ENCODE measurements at regions not wholly inside any gene's neighbourhood (a gene's known extent, or its start where the extent isn't known, plus 50 kb on each side); places are given as distances from the start of the nearest gene placed in this dataset.

- no peak for TF ChIP-seq CTCF (IDR thresholded peaks at IDR 0.05)
- Histone ChIP-seq H3K36me3 (no peaks in the 10 kb centered on the region), H3K4me3 (no peak overlapping the region), H3K9me3 (peaks cover 0 to 6% of the 10 kb centered on the region in 2 donors), H3K4me1 (no peaks in the 10 kb centered on the region), H3K27ac (no peak overlapping the region), H3K27me3 (no peaks in the 10 kb centered on the region)
- DNase-seq (no peak), ATAC-seq (peak; percentile 25)
- intact Hi-C loops (cut with DNase I) = no loop called here
Measured at GRCh38 chr2:128726236-128726635, 407.6 kb upstream of the HS6ST1 start.

DNA sequence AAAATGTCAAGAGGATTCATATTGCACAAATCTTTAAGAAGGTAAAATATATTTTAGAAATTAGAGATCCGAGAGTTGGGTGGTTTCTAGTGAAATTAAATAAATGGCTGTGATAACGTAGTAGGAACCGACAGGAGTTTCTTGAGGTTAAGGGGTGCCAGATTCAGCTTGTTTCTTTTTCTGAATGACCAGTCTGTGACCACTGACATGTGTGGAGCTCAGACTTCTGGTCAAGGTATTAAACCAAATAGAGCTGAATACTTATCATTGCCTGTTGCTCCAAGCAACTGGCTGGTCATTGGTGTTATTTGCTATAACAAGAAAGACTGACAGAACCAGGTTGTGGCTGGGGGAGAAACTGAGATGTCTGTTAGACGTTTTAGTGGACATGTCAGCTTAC lies 408.2 kb upstream of the HS6ST1 start:
- Histone ChIP-seq H3K36me3 (no peaks in the 10 kb centered on the region), H3K27ac (peak overlapping the region in 1 of 2 donors; percentile 15), H3K4me3 (no peak overlapping the region), H3K27me3 (no peaks in the 10 kb centered on the region), H3K4me1 (no peaks in the 10 kb centered on the region), H3K9me3 (peaks cover 0 to 6% of the 10 kb centered on the region in 2 donors)
- intact Hi-C loops (cut with DNase I) = no loop called here
- no peak for DNase-seq
- no peak for ATAC-seq
- no peak for TF ChIP-seq CTCF (IDR thresholded peaks at IDR 0.05)

DNA sequence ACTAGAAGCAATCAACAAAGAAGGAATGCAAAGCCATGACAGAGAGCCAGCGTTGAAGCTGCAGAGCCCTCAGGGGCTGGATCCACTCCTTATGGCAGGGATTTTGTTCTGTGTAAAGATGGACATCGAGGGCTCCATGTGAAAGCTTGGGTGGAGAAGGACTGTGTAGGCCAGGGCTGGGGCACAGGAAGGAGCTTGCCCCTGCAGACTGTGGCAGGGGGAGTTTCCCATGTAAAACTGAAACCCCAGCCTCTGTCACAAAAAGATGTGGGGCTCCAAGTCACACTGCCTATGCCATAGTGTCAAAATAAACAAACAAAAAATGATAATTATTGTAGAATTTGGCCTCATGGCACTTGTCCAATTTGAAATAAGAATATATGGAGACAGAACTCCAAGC lies 408.7 kb upstream of the HS6ST1 start:
- no peak for TF ChIP-seq CTCF (IDR thresholded peaks at IDR 0.05)
- no peak overlapping the region for H3K4me3 ChIP-seq
- peak overlapping the region in 1 of 2 donors; percentile 15 for H3K27ac ChIP-seq
- H3K4me1 ChIP-seq = no peaks in the 10 kb centered on the region
- H3K36me3 ChIP-seq = no peaks in the 10 kb centered on the region
- intact Hi-C loops (cut with DNase I) = no loop called here
- DNase-seq (no peak), ATAC-seq (no peak)
- peaks cover 0 to 6% of the 10 kb centered on the region in 2 donors for H3K9me3 ChIP-seq
- H3K27me3 ChIP-seq = no peaks in the 10 kb centered on the region

- peak; percentile 76 for ATAC-seq
- H3K27ac ChIP-seq = peak overlapping the region in 1 of 2 donors; percentile 15
- no peak for DNase-seq
Measured at GRCh38 chr2:128727914-128728313, 409.2 kb upstream of the HS6ST1 start.

DNA sequence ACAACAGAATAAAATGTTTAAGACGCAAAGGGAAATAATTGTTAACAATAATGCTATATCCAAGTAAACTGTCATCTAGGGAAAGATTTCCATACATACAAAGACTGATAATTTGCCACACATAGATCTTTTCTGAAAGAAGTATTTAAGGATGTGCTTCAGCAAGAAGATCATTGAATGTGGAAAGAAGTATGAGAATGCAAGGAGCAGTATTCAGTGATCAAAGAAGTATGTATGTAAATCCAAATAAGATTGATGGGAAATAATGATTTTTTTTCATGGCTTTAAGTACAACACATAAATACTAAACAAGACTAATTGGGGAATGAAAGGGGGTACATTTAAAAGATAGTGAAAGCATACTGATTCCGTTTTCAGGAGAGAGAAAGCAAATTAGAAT lies 410.4 kb upstream of the HS6ST1 start:
- intact Hi-C loops (cut with DNase I) = no loop called here
- no peaks in the 10 kb centered on the region for H3K36me3 ChIP-seq
- H3K4me3 ChIP-seq = no peak overlapping the region
- peaks cover 0 to 6% of the 10 kb centered on the region in 2 donors for H3K9me3 ChIP-seq
- no peak for DNase-seq
- H3K4me1 ChIP-seq = peaks cover 4 to 14% of the 10 kb centered on the region in 2 donors
- no peak overlapping the region for H3K27ac ChIP-seq
- peaks cover 0 to 8% of the 10 kb centered on the region in 2 donors for H3K27me3 ChIP-seq
- TF ChIP-seq CTCF (IDR thresholded peaks at IDR 0.05) = no peak
- no peak for ATAC-seq

More at GRCh38 chr2:128727914-128728313, 409.2 kb upstream of the HS6ST1 start:
- intact Hi-C loops (cut with DNase I) = no loop called here
- Histone ChIP-seq H3K4me1 (peaks cover 0 to 5% of the 10 kb centered on the region in 2 donors), H3K9me3 (peaks cover 0 to 6% of the 10 kb centered on the region in 2 donors), H3K27me3 (no peaks in the 10 kb centered on the region), H3K36me3 (no peaks in the 10 kb centered on the region), H3K4me3 (no peak overlapping the region)
- TF ChIP-seq CTCF (IDR thresholded peaks at IDR 0.05) = no peak
